ENCODE measurements at regions not wholly inside any gene's neighbourhood (a gene's known extent, or its start where the extent isn't known, plus 50 kb on each side); places are given as distances from the start of the nearest gene placed in this dataset.

DNA sequence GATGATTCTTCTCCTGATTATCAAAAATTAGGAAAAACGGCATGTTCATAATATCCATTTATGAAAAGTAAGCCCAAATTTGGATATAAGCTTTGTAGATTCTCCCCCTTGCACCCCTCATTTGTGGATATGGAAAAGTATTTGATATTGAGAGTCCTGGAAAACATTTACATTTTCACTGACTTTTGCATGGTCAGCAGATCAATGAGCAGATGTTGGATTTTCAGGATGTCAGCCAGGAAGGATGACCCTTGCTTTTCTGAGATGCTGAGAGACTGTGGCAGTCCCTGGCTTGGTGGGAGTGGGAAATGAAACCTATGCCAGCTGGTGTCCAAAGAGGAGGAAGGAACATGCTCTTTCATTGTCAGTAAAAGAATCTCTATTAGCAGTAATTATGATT lies 410.8 kb downstream of the DMAC1 start:
- no peak for DNase-seq

DNA sequence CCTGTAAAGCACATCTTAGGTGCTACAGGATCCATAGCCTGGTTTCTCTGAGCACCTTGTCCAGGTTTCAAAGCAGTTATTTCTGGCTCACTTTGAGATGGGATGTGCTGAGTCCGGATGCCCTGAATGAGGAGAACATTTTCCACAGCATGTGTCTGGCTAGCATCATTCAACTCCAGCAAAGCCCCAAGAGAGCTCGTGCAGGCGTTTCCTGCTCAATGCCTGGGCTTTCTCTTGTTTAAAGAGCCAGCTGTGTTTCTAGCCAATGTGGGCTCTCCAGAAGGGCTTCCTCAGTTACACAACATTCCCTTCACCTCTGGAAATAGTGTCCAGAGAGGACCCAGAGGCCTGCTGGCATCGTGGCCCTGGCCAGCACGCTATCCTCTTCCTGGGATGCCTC lies 411.7 kb downstream of the DMAC1 start:
- DNase-seq: no peak

GRCh38 chr9:7382304-7382703 lies 417.3 kb downstream of the DMAC1 start:
- DNase-seq: no peak

- DNase-seq: no peak
These were observed 422.1 kb downstream of the DMAC1 start for GRCh38 chr9:7377489-7377888.

GRCh38 chr9:7376833-7377232 lies 422.7 kb downstream of the DMAC1 start:
- no peak for DNase-seq

GRCh38 chr9:7376213-7376612 lies 423.4 kb downstream of the DMAC1 start:
- DNase-seq: no peak

GRCh38 chr9:7375013-7375511 lies 424.5 kb downstream of the DMAC1 start:
- no peak for DNase-seq

DNA sequence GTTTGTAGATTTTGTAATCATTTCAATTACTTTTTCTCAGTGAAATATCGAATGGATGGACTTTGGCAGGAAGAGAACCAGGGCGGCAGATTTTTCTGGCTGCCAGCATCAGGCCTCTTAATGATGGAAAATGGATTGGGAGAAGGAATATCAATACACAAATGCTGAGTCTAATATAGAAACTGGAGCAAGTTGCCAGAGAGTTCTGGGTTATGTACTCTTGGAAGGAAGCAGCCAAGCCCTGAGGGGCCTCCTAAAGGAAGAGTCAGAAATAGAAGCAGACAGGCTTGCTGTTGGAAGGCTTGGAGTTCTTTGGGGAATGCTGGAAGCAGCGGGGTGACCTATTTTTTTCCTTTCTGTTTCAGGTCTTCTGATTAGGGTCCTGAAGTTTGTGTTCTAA lies 428.6 kb downstream of the DMAC1 start:
- DNase-seq: no peak

DNA sequence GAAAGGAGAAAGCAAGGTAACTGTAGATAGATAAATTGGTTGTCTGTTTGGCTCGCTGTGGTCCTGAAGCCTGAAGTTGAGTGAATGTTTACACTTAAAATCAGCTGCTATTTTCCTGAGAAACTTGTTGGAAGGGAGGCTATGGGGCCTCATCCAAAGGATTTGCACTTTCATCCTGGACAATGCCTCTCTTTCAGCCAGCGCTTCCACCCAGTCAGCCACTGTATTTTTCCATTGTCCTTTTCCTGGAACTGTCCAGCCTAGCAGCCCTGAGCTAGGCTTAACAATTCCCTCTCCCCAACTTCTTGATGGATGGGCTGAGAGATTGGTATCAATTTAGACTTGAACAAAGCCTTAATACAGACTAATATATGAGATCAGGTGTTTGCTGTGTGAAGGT lies 429.2 kb downstream of the DMAC1 start:
- no peak for DNase-seq

DNA sequence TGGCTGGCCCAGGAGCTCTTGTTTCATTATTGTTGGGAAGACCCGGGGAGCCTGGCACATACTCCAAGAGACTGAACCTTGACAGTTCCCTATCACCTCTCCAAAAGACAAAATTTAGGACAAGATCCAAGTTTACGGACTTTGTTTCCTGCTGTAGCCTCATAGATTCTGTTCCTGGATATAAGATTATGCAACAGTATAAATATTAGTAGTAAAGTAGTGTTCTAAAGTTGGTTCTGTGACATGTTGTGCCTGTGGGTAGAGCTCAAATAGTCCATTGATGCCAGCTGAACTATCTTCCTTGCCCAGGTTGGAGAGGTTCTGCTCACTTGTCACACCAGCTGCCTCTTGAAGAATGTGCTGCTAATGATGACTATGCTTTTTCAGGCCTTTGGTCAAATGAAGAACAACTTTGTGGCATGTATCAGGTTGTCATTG lies 430.2 kb downstream of the DMAC1 start:
- no peak for DNase-seq

DNA sequence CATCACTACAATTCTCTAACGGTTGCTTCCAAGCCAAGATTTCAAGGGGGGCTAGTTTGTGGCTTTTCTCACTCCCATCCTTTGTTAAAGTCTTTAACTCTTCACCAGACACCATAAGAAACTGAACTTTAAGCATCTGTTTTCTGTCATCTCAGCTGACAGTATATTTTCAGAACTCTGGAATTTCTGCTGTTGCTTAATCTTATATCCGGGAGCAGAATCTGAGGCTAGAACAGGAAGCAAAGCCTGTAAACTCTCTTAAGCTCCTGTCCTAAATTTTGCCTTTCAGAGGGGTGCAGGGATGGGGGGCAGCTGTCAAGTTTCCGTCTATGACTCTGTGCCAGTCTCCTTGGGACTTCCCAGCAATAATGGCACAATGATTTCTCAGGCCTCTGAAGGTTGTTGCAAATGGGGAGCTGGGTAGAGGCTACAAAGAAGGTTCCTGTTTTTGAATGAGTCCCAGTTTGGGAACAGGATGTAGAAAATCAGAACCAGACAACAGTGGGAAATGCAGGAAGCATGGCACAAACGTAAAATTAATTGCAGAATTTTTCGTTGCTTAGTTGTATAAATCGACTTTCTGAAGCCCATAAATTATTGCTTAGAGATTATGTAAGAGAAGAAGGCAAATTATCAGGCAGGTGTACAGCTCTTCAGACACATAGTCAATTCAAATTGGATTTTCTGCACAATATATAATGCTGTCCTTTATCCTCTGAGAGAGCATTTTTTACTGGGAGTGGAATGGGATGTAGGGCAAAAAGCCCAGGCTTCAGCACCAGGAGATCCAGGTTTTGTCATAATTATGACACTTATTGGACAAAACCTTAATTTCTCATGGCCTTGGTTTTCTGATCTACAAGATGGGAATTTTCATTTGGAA lies 430.9 kb downstream of the DMAC1 start:
- DNase-seq: no peak

DNA sequence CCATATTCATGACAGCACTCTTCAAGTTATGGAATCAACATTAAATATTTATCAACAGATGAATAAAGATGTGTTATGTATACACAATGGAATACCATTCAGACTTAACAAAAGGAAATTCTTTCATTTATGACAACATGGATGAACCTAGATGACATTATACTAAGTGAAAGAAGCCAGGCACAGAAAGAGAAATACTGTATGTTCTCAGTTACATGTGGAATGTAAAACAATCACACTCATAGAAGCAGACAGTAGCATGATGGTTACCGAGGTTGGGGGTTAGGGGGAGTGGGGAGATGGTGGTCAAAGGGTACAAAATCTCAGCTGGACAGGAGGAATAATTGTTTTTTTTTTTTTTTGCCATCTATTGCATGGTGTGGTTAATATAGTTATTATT lies 431.9 kb downstream of the DMAC1 start:
- DNase-seq: no peak

DNA sequence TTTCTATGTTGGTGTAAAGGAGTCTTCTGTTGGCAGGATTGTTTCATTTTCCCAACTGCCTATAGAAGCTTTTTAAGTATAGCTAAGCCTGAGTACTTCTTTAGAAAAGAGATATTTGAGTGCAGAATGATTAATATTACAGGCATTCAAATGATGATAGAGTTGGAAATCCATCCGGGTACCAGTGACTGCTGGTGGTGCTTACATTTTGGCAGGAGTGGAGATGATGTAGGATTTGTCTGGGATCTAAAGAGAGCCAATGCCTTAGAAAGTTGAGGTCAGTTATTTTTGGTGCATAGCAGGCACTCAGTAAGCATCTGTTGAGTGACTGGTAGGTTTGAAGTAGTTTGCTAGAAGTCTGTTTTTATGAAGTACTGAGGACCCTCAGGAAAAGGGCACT lies 433.5 kb downstream of the DMAC1 start:
- DNase-seq: no peak

GRCh38 chr9:7363777-7364477 lies 435.7 kb downstream of the DMAC1 start:
- no peak for DNase-seq

DNA sequence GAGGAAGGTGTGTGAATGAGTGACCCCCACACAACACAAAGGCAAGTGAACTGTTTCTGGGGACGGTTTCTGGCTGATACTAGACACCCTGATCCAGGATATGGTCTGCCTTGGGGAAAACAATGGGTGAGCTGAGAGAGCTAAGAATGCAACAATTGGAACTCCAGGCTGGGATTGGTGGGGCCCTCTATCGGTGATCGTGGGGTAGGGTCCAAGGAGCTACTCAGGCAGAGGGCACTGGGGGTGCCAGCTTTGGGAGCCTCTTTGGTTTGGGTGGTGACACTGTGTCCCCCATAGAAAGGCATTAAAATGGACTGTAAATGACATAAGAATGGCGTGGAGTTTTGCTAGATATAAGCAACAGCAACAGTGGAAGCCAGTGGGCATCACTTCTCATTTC lies 439.1 kb downstream of the DMAC1 start:
- DNase-seq: no peak

DNA sequence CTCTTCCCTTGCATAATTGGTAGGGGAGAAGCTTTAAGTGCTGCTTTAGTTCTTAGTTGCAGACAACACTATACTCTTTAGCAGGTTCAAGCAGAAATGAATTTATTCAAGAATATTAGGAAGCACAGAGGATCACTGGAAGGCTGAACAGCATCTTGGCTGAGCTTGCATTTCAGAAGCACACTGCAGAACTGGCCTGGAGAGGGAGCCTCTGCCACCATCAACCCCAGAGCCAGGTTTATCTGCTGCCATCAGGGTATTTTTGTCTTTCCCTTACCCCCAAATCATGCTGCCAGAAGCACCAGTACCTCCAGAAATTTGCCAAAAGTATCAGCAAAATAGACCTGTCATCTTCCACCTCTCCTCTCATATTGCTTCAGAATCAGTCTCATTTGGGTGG lies 440.7 kb downstream of the DMAC1 start:
- no peak for DNase-seq

DNA sequence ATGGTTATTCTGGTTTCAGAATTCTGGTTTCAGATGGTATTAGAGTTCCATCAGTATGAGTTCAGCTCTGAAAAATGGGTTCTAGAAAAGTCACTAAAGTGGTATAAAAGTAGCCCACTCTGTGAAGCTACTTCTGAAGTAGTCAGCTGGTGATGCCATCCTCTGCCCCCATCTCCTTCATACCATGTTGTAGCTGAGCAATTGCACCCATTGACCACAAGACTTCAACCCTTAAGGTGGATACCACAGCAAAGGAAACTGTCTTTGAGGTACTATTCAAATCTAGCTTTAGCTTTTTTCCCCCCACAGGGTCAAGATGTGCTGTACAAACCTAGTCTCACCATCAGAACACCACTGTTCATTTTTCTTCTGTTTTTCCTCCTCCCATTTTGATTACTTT lies 444.9 kb downstream of the DMAC1 start:
- DNase-seq: no peak

DNA sequence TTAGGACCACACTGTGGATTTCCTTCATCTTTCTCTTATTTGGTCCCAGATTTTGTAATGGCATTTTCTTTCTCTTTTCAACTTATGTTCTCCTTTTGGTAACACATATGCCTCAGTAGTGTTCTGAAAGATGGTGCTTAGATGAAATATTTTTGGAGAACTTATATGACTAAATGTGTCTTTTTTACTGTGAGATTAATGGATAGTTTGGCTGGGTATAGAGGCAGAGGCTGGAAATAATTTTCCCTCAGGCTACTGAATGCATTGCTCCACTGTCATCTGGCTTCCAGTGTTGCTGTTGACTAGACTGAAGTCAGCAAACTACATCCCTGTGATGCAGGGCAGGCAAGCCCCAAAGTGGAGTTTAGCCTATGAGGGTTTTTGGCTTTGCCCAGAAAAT lies 450.9 kb downstream of the DMAC1 start:
- no peak for DNase-seq

- DNase-seq: no peak
These were observed 452.0 kb downstream of the DMAC1 start for GRCh38 chr9:7347556-7347955.

GRCh38 chr9:7346144-7346543 lies 453.4 kb downstream of the DMAC1 start:
- DNase-seq: no peak

GRCh38 chr9:7342736-7343135 lies 456.8 kb downstream of the DMAC1 start:
- no peak for DNase-seq

DNA sequence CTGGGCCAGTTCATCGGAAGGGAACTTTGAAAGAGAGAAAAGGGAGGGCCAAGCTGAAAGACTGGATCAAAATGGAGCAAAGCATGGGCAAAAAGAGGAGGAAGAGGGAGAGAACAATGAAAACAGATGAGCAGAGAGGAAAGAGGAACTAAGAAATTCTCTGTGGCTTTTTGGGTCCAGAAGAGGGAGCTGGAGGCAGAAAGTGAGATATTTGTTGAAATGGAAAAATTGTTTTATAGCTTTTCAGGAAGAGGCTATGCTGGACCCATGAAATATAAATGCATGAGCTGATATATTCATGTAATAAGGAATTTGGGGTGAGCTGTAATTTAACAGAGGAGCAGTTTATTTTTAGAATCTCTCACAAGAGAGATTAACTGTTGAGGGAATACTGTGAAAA lies 457.3 kb downstream of the DMAC1 start:
- DNase-seq: no peak

- DNase-seq: no peak
These were observed 458.0 kb downstream of the DMAC1 start for GRCh38 chr9:7341571-7341970.

- no peak for DNase-seq
These were observed 459.1 kb downstream of the DMAC1 start for GRCh38 chr9:7340451-7340850.

All from activated CD4-positive, alpha-beta T cell treated with anti-CD3 and anti-CD28 coated beads, Interleukin-2, amount 50 U/mL, for 16 hours (primary cell).